ENCODE measurements at regions not wholly inside any gene's neighbourhood (a gene's known extent, or its start where the extent isn't known, plus 50 kb on each side); places are given as distances from the start of the nearest gene placed in this dataset.

- DNase-seq (ENCODE audit: low read depth in 3 of 3, low spot score in 2 of 3), result no peak
Observed at GRCh38 chr18:28519997-28520396, 343.1 kb upstream of the CDH2 start.

- no peak for DNase-seq (ENCODE audit: low read depth in 3 of 3, low spot score in 2 of 3)
Observed at GRCh38 chr18:28514699-28515098, 337.8 kb upstream of the CDH2 start.

- DNase-seq (ENCODE audit: low read depth in 3 of 3, low spot score in 2 of 3), result no peak
Observed at GRCh38 chr18:28512357-28512756, 335.4 kb upstream of the CDH2 start.

- DNase-seq (ENCODE audit: low read depth in 3 of 3, low spot score in 2 of 3), result no peak
Observed at GRCh38 chr18:28511413-28511821, 334.5 kb upstream of the CDH2 start.

- no peak for DNase-seq (ENCODE audit: low read depth in 3 of 3, low spot score in 2 of 3)
Observed at GRCh38 chr18:28510210-28510609, 333.3 kb upstream of the CDH2 start.

- no peak for DNase-seq (ENCODE audit: low read depth in 3 of 3, low spot score in 2 of 3)
Observed at GRCh38 chr18:28504066-28504465, 327.1 kb upstream of the CDH2 start.

- no peak for DNase-seq (ENCODE audit: low read depth in 3 of 3, low spot score in 2 of 3)
Observed at GRCh38 chr18:28494151-28494550, 317.2 kb upstream of the CDH2 start.

GRCh38 chr18:28485918-28486317 lies 309.0 kb upstream of the CDH2 start:
- DNase-seq (ENCODE audit: low read depth in 3 of 3, low spot score in 2 of 3), result no peak

GRCh38 chr18:28485210-28485801 lies 308.4 kb upstream of the CDH2 start:
- no peak for DNase-seq (ENCODE audit: low read depth in 3 of 3, low spot score in 2 of 3)

GRCh38 chr18:28478531-28478930 lies 301.6 kb upstream of the CDH2 start:
- DNase-seq (ENCODE audit: low read depth in 3 of 3, low spot score in 2 of 3), result no peak

GRCh38 chr18:28476302-28476701 lies 299.4 kb upstream of the CDH2 start:
- DNase-seq (ENCODE audit: low read depth in 3 of 3, low spot score in 2 of 3), result no peak

- DNase-seq (ENCODE audit: low read depth in 3 of 3, low spot score in 2 of 3), result no peak
Observed at GRCh38 chr18:28469946-28470345, 293.0 kb upstream of the CDH2 start.

GRCh38 chr18:28468901-28469300 lies 292.0 kb upstream of the CDH2 start:
- DNase-seq (ENCODE audit: low read depth in 3 of 3, low spot score in 2 of 3), result no peak

- no peak for DNase-seq (ENCODE audit: low read depth in 3 of 3, low spot score in 2 of 3)
Observed at GRCh38 chr18:28466204-28466603, 289.3 kb upstream of the CDH2 start.

- DNase-seq (ENCODE audit: low read depth in 3 of 3, low spot score in 2 of 3), result no peak
Observed at GRCh38 chr18:28459587-28459986, 282.7 kb upstream of the CDH2 start.

GRCh38 chr18:28458751-28459150 lies 281.8 kb upstream of the CDH2 start:
- no peak for DNase-seq (ENCODE audit: low read depth in 3 of 3, low spot score in 2 of 3)

- no peak for DNase-seq (ENCODE audit: low read depth in 3 of 3, low spot score in 2 of 3)
Observed at GRCh38 chr18:28457784-28458183, 280.9 kb upstream of the CDH2 start.

- no peak for DNase-seq (ENCODE audit: low read depth in 3 of 3, low spot score in 2 of 3)
Observed at GRCh38 chr18:28455971-28456370, 279.0 kb upstream of the CDH2 start.

- no peak for DNase-seq (ENCODE audit: low read depth in 3 of 3, low spot score in 2 of 3)
Observed at GRCh38 chr18:28439870-28440269, 262.9 kb upstream of the CDH2 start.

- DNase-seq (ENCODE audit: low read depth in 3 of 3, low spot score in 2 of 3), result no peak
Observed at GRCh38 chr18:28438381-28438780, 261.5 kb upstream of the CDH2 start.

GRCh38 chr18:28432339-28432738 lies 255.4 kb upstream of the CDH2 start:
- DNase-seq (ENCODE audit: low read depth in 3 of 3, low spot score in 2 of 3), result no peak

- DNase-seq (ENCODE audit: low read depth in 3 of 3, low spot score in 2 of 3), result no peak
Observed at GRCh38 chr18:28425886-28426285, 249.0 kb upstream of the CDH2 start.

- DNase-seq (ENCODE audit: low read depth in 3 of 3, low spot score in 2 of 3), result no peak
Observed at GRCh38 chr18:28422577-28422976, 245.6 kb upstream of the CDH2 start.
